Loucy (cell line): ENCODE measurements at regions not wholly inside any gene's neighbourhood (a gene's known extent, or its start where the extent isn't known, plus 50 kb on each side); places are given as distances from the start of the nearest gene placed in this dataset.

Experiments
- CTCF ChIP-seq: fragments of 200-600 bp; sonication (generic); conservative IDR thresholded peaks from 2 replicates; pipeline ENCODE4 v1.5.1; 2014; ENCODE audit warnings: mild to moderate bottlenecking, antibody characterized with exemption, low read length
- EZH2phosphoT487 ChIP-seq: fragments of 200-600 bp; IDR thresholded peaks from 2 replicates; pipeline ENCODE4 v1.6.1; 2018; ENCODE audit warnings: antibody characterized with exemption, mild to moderate bottlenecking, moderate library complexity, borderline replicate concordance

GRCh38 chr16:72410492-72410891, 238.5 kb upstream of the PMFBP1 start:
- TF ChIP-seq CTCF (no peak), EZH2phosphoT487 (no peak)
